ENCODE measurements at regions not wholly inside any gene's neighbourhood (a gene's known extent, or its start where the extent isn't known, plus 50 kb on each side); places are given as distances from the start of the nearest gene placed in this dataset.

DNA sequence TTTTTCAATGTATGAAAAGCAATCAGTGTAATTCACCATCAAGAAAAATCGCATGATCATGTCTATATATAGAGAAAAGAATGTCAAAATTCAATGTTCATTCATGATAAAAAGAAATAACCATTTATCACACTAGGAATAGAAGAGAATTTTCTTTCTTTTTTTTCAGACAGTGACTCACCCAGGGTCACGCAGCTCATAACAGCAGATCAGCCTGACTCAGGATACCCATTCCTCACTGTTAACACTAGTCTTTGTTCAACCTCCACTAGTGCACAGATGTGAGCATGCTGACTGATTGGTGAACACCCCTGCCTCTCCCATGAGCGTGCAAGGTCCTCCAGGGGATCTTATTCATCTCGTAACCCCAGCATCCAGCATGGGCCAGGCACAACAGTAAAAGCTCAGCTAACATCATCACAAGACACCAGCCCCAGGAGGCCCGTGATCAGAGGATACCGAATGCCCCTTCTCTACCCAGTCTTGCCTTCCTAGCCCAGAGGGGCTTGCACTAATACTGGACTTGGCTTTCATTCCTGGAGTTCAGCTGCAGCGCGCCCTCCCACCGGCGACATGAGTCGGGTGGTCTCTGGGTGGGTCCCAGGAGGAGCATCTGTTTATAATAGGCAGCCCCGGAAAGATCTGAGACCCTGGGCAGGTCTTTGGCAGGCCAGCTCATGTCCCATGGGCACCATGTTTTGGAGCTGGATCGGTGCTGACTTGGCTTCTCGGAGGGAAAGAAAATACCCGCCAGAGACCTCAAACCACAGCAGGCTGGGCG, 539.5 kb upstream of the SLC10A2 start:
- ATAC-seq (ENCODE audit: low read depth) (no peak), DNase-seq (no peak)
- intact Hi-C loops (cut with micrococcal nuclease) (no loop called here), in situ Hi-C loops (cut with MboI; ENCODE audit: low sequenced_read_pairs) (no loop called here), dilution Hi-C loops (cut with HindIII; ENCODE audit: low sequenced_read_pairs, unreplicated experiment) (no loop called here)
- Histone ChIP-seq H3K9me3 (ENCODE audit: control insufficient read depth, insufficient read depth, low read length) (peaks cover 7% of the 10 kb centered on the region), H3K9ac (ENCODE audit: low read depth, low read length) (no peak overlapping the region), H2BK20ac (ENCODE audit: low read depth, low read length) (no peak overlapping the region), H2AK5ac (ENCODE audit: low read depth, low read length) (no peak overlapping the region), H2BK120ac (ENCODE audit: low read depth, low read length) (no peak overlapping the region), H3K27me3 (ENCODE audit: control insufficient read depth, insufficient read depth, low read length) (no peaks in the 10 kb centered on the region), H2AK9ac (replicated peaks; ENCODE audit: low read depth, low read length, poor library complexity) (no peak overlapping the region), H3K4me2 (ENCODE audit: low read depth, low read length) (no peak overlapping the region), H3K79me1 (ENCODE audit: low read depth in 1 of 2, low read length in 2 of 2) (no peaks in the 10 kb centered on the region), H3K4me3 (ENCODE audit: insufficient read depth, low read depth, low read length) (no peak overlapping the region), H3K4me1 (ENCODE audit: control insufficient read depth, insufficient read depth, low read length) (no peaks in the 10 kb centered on the region), H2BK15ac (ENCODE audit: low read depth, low read length) (no peak overlapping the region), H3K27ac (ENCODE audit: insufficient read depth, low read length) (no peak overlapping the region), H4K91ac (ENCODE audit: insufficient read depth, low read depth, low read length) (no peak overlapping the region), H3K36me3 (ENCODE audit: control insufficient read depth, insufficient read depth, low read length) (no peaks in the 10 kb centered on the region), H4K5ac (ENCODE audit: low read depth, low read length) (no peak overlapping the region), H2AFZ (replicated peaks; ENCODE audit: low read length, poor library complexity) (no peak overlapping the region), H2BK5ac (ENCODE audit: low read depth, low read length, poor library complexity, severe bottlenecking) (no peak overlapping the region), H3K18ac (ENCODE audit: low read depth, low read length) (no peak overlapping the region), H3K14ac (replicated peaks; ENCODE audit: low read depth, low read length) (no peak overlapping the region), H4K20me1 (ENCODE audit: insufficient read depth, low read length) (no peaks in the 10 kb centered on the region), H4K8ac (ENCODE audit: low read depth in 2 of 2, low read length in 2 of 2) (no peak overlapping the region), H3K9me1 (ENCODE audit: insufficient read depth, low read length) (no peaks in the 10 kb centered on the region), H3K23ac (ENCODE audit: low read depth, low read length) (no peak overlapping the region), H3K56ac (ENCODE audit: extremely low read depth, insufficient read depth, low read length) (no peak overlapping the region), H3K4ac (ENCODE audit: low read depth, low read length) (no peak overlapping the region)
- CTCF ChIA-PET, result no interaction called here
- no TSS peak for BruUV-seq (replicated peaks)
- no peak for TF ChIP-seq POLR2A (IDR thresholded peaks at IDR 0.05; ENCODE audit: low read depth, low read length)
- TF ChIP-seq CTCF (conservative IDR thresholded peaks at IDR 0.05; ENCODE audit: low read depth, low read length), result no peak
- no peak for TF ChIP-seq FOS (IDR thresholded peaks at IDR 0.05; ENCODE audit: low read depth, low read length)
- no peak for TF ChIP-seq MAFK (IDR thresholded peaks at IDR 0.05; ENCODE audit: low read depth, low read length)
- no peak for TF ChIP-seq CHD1 (IDR thresholded peaks at IDR 0.05; ENCODE audit: low read depth, low read length)
- TF ChIP-seq USF2 (IDR thresholded peaks at IDR 0.05; ENCODE audit: low read depth, low read length), result no peak
- no peak for TF ChIP-seq RAD21 (IDR thresholded peaks at IDR 0.05; ENCODE audit: low read length)
- no peak for TF ChIP-seq SMC3 (IDR thresholded peaks at IDR 0.05; ENCODE audit: low read depth, low read length)
- no peak for TF ChIP-seq RFX5 (IDR thresholded peaks at IDR 0.05; ENCODE audit: low read depth, low read length)
- TF ChIP-seq RCOR1 (IDR thresholded peaks at IDR 0.05; ENCODE audit: insufficient replicate concordance, low read length), result no peak
- TF ChIP-seq BHLHE40 (IDR thresholded peaks at IDR 0.05; ENCODE audit: low read depth, low read length), result no peak
- TF ChIP-seq, protein P1, sequence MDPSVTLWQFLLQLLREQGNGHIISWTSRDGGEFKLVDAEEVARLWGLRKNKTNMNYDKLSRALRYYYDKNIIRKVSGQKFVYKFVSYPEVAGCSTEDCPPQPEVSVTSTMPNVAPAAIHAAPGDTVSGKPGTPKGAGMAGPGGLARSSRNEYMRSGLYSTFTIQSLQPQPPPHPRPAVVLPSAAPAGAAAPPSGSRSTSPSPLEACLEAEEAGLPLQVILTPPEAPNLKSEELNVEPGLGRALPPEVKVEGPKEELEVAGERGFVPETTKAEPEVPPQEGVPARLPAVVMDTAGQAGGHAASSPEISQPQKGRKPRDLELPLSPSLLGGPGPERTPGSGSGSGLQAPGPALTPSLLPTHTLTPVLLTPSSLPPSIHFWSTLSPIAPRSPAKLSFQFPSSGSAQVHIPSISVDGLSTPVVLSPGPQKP (IDR thresholded peaks at IDR 0.05; ENCODE audit: borderline replicate concordance, low read depth, low read length), result no peak
- TF ChIP-seq NFE2L2 (IDR thresholded peaks at IDR 0.05; ENCODE audit: low read depth, low read length), result no peak
- no peak for TF ChIP-seq MXI1 (IDR thresholded peaks at IDR 0.05; ENCODE audit: borderline replicate concordance, low read depth, low read length)
- POLR2A ChIA-PET (ENCODE audit: unreplicated experiment), result no interaction called here
- WGBS, 2 experiments (ENCODE audit: extremely low coverage in 2 of 2, insufficient read length in 1 of 2), result 41% methylated on average over 3 of the region's 16 CpGs; no CpG with 5 or more reads in 1 of the 2 experiments

Data from IMR-90 (cell line).